ENCODE measurements at regions not wholly inside any gene's neighbourhood (a gene's known extent, or its start where the extent isn't known, plus 50 kb on each side); places are given as distances from the start of the nearest gene placed in this dataset.

GRCh38 chr11:105282658-105283057 lies 143.1 kb upstream of the CARD18 start:
- TF ChIP-seq EZH2 (IDR thresholded peaks at IDR 0.05; ENCODE audit: insufficient read depth, poor library complexity, severe bottlenecking): no peak
- TF ChIP-seq EZH2phosphoT487 (IDR thresholded peaks at IDR 0.05; ENCODE audit: insufficient read depth, low read depth): no peak
- H4K20me1 ChIP-seq (ENCODE audit: insufficient read depth): no peaks in the 10 kb centered on the region

GRCh38 chr11:105274631-105275030 lies 135.1 kb upstream of the CARD18 start:
- no peak overlapping the region for H3K27ac ChIP-seq
- no peak overlapping the region for H2AFZ ChIP-seq
- H4K20me1 ChIP-seq (ENCODE audit: insufficient read depth): no peaks in the 10 kb centered on the region
- no peaks in the 10 kb centered on the region for H3K36me3 ChIP-seq (ENCODE audit: low read depth)
- H3K27me3 ChIP-seq (replicated peaks; ENCODE audit: insufficient read depth): no peaks in the 10 kb centered on the region
- DNase-seq: peak; percentile 27
- H3F3A ChIP-seq (ENCODE audit: insufficient read depth): no peaks in the 10 kb centered on the region
- in situ Hi-C loops (cut with MboI): no loop called here
- H3K4me3 ChIP-seq: no peak overlapping the region
- H3K4me2 ChIP-seq (ENCODE audit: unreplicated experiment): no peak overlapping the region
- TF ChIP-seq EZH2 (IDR thresholded peaks at IDR 0.05; ENCODE audit: insufficient read depth, poor library complexity, severe bottlenecking): no peak
- no peak for TF ChIP-seq EZH2phosphoT487 (IDR thresholded peaks at IDR 0.05; ENCODE audit: insufficient read depth, low read depth)
- H3K9me3 ChIP-seq (ENCODE audit: low read depth): no peaks in the 10 kb centered on the region
- H3K79me2 ChIP-seq (ENCODE audit: insufficient read depth): no peaks in the 10 kb centered on the region
- H3K9me2 ChIP-seq (ENCODE audit: insufficient read depth): no peaks in the 10 kb centered on the region
- H3K4me1 ChIP-seq (ENCODE audit: insufficient read depth): no peaks in the 10 kb centered on the region
- H3K9ac ChIP-seq: no peak overlapping the region

More at GRCh38 chr11:105282658-105283057, 143.1 kb upstream of the CARD18 start:
- in situ Hi-C loops (cut with MboI): no loop called here
- H3K4me3 ChIP-seq: no peak overlapping the region
- no peak for DNase-seq
- no peaks in the 10 kb centered on the region for H3K36me3 ChIP-seq (ENCODE audit: low read depth)
- no peaks in the 10 kb centered on the region for H3K79me2 ChIP-seq (ENCODE audit: insufficient read depth)
- WGBS, 2 experiments (ENCODE audit: low coverage in 1 of 2, low lambda C conversion rate in 2 of 2, missing lambda C conversion rate in 2 of 2): 86 to 88% methylated on average over 2 of the region's 2 CpGs
- no peak overlapping the region for H3K27ac ChIP-seq
- H3K27me3 ChIP-seq (replicated peaks; ENCODE audit: insufficient read depth): no peaks in the 10 kb centered on the region
- H3F3A ChIP-seq (ENCODE audit: insufficient read depth): no peaks in the 10 kb centered on the region
- no peak overlapping the region for H2AFZ ChIP-seq
- no peak overlapping the region for H3K9ac ChIP-seq
- H3K4me2 ChIP-seq (ENCODE audit: unreplicated experiment): no peak overlapping the region
- H3K9me2 ChIP-seq (ENCODE audit: insufficient read depth): no peaks in the 10 kb centered on the region
- H3K9me3 ChIP-seq (ENCODE audit: low read depth): no peaks in the 10 kb centered on the region
- no peaks in the 10 kb centered on the region for H3K4me1 ChIP-seq (ENCODE audit: insufficient read depth)

GRCh38 chr11:105273660-105274280 lies 134.2 kb upstream of the CARD18 start:
- Histone ChIP-seq H4K20me1 (ENCODE audit: insufficient read depth) (no peaks in the 10 kb centered on the region), H3K27ac (no peak overlapping the region), H3K9me2 (ENCODE audit: insufficient read depth) (no peaks in the 10 kb centered on the region), H2AFZ (no peak overlapping the region), H3K79me2 (ENCODE audit: insufficient read depth) (no peaks in the 10 kb centered on the region), H3K9me3 (ENCODE audit: low read depth) (no peaks in the 10 kb centered on the region), H3K4me3 (no peak overlapping the region), H3K9ac (no peak overlapping the region), H3K27me3 (replicated peaks; ENCODE audit: insufficient read depth) (no peaks in the 10 kb centered on the region), H3K4me2 (ENCODE audit: unreplicated experiment) (no peak overlapping the region), H3K4me1 (ENCODE audit: insufficient read depth) (no peaks in the 10 kb centered on the region), H3K36me3 (ENCODE audit: low read depth) (no peaks in the 10 kb centered on the region), H3F3A (ENCODE audit: insufficient read depth) (no peaks in the 10 kb centered on the region)
- no peak for TF ChIP-seq EZH2phosphoT487 (IDR thresholded peaks at IDR 0.05; ENCODE audit: insufficient read depth, low read depth)
- no peak for TF ChIP-seq EZH2 (IDR thresholded peaks at IDR 0.05; ENCODE audit: insufficient read depth, poor library complexity, severe bottlenecking)
- DNase-seq: no peak
- in situ Hi-C loops (cut with MboI): no loop called here
- 28 to 41% methylated on average over 1 of the region's 1 CpG for WGBS, 2 experiments (ENCODE audit: low coverage in 1 of 2, low lambda C conversion rate in 2 of 2, missing lambda C conversion rate in 2 of 2)

DNA sequence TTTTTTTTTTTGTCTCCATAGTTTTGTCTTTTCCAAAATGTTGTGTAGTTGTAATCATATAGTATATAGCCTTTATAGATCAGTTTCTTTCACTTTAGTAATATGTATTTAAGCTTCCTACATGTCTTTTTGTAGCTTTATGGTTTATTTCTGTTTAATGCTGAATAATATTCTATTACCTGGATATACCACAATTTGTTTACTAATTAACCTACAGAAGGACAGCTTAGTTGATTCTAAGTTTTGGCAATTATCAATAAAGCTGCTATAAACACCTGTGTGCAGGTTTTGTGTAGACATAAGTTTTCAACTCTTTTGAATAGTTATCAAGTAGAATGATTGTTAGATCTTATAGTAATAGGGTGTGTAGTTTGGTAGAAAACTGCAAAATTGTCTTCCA lies 130.3 kb upstream of the CARD18 start:
- Histone ChIP-seq H3K27ac (no peak overlapping the region), H3K9me3 (ENCODE audit: low read depth) (no peaks in the 10 kb centered on the region), H3F3A (ENCODE audit: insufficient read depth) (no peaks in the 10 kb centered on the region), H3K27me3 (replicated peaks; ENCODE audit: insufficient read depth) (no peaks in the 10 kb centered on the region), H3K4me3 (no peak overlapping the region), H3K4me1 (ENCODE audit: insufficient read depth) (no peaks in the 10 kb centered on the region), H2AFZ (no peak overlapping the region), H3K36me3 (ENCODE audit: low read depth) (no peaks in the 10 kb centered on the region), H3K4me2 (ENCODE audit: unreplicated experiment) (no peak overlapping the region), H4K20me1 (ENCODE audit: insufficient read depth) (no peaks in the 10 kb centered on the region), H3K79me2 (ENCODE audit: insufficient read depth) (no peaks in the 10 kb centered on the region), H3K9ac (no peak overlapping the region), H3K9me2 (ENCODE audit: insufficient read depth) (no peaks in the 10 kb centered on the region)
- no peak for DNase-seq
- TF ChIP-seq EZH2phosphoT487 (IDR thresholded peaks at IDR 0.05; ENCODE audit: insufficient read depth, low read depth) (no peak), EZH2 (IDR thresholded peaks at IDR 0.05; ENCODE audit: insufficient read depth, poor library complexity, severe bottlenecking) (no peak)
- in situ Hi-C loops (cut with MboI): no loop called here
